SH-SY5Y (cell line): ENCODE measurements at regions not wholly inside any gene's neighbourhood (a gene's known extent, or its start where the extent isn't known, plus 50 kb on each side); places are given as distances from the start of the nearest gene placed in this dataset.

Experiments used
- GATA2 ChIP-seq: IDR thresholded peaks from 2 replicates; pipeline ENCODE4 v1.6.1; 2011; ENCODE audit warnings: mild to moderate bottlenecking, low read depth, low read length
- GATA3 ChIP-seq: IDR thresholded peaks from 2 replicates; pipeline ENCODE4 v1.6.1; 2011; ENCODE audit warnings: low read depth, mild to moderate bottlenecking, low read length, moderate library complexity

DNA sequence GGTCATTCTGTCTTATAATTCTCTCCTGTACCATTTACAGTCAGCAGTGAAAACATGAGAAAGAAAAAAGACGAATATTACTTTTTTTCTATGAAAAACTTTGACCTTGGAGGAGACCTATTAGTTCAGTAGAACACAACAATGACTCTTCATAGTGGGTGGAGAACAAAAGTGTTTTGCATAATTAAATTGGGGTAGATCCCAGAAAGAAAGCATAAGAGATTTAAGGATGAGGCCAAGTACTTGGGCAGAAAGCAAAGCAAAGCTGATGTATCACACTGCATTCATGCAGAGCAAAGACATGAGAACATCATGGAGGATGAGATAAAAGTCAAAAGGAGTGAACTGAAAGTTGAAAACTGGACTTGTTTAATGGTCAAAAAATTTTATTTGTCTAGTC lies 1273.4 kb downstream of the ROBO2 start:
- TF ChIP-seq GATA2 = no peak
- TF ChIP-seq GATA3 = no peak
